ENCODE measurements at regions not wholly inside any gene's neighbourhood (a gene's known extent, or its start where the extent isn't known, plus 50 kb on each side); places are given as distances from the start of the nearest gene placed in this dataset.

- no peak for DNase-seq (ENCODE audit: low read depth in 4 of 4, low spot score in 2 of 4)
Measured at GRCh38 chr2:67808112-67808511, 254.7 kb downstream of the C1D start.

- DNase-seq (ENCODE audit: low read depth in 4 of 4, low spot score in 2 of 4): no peak
Measured at GRCh38 chr2:67812682-67813081, 250.1 kb downstream of the C1D start.

GRCh38 chr2:67823726-67824125 is 239.1 kb downstream of the C1D start:
- DNase-seq (ENCODE audit: low read depth in 4 of 4, low spot score in 2 of 4): no peak

GRCh38 chr2:67824186-67824585 is 238.6 kb downstream of the C1D start:
- no peak for DNase-seq (ENCODE audit: low read depth in 4 of 4, low spot score in 2 of 4)

- no peak for DNase-seq (ENCODE audit: low read depth in 4 of 4, low spot score in 2 of 4)
Measured at GRCh38 chr2:67825476-67825875, 237.3 kb downstream of the C1D start.

GRCh38 chr2:67828066-67828465 is 234.7 kb downstream of the C1D start:
- no peak for DNase-seq (ENCODE audit: low read depth in 4 of 4, low spot score in 2 of 4)

GRCh38 chr2:67829470-67829869 is 233.3 kb downstream of the C1D start:
- DNase-seq (ENCODE audit: low read depth in 4 of 4, low spot score in 2 of 4): no peak

- DNase-seq (ENCODE audit: low read depth in 4 of 4, low spot score in 2 of 4): no peak
Measured at GRCh38 chr2:67833632-67834031, 229.2 kb downstream of the C1D start.

GRCh38 chr2:67834482-67834881 is 228.3 kb downstream of the C1D start:
- DNase-seq (ENCODE audit: low read depth in 4 of 4, low spot score in 2 of 4): no peak

GRCh38 chr2:67835266-67835665 is 227.5 kb downstream of the C1D start:
- no peak for DNase-seq (ENCODE audit: low read depth in 4 of 4, low spot score in 2 of 4)

- no peak for DNase-seq (ENCODE audit: low read depth in 4 of 4, low spot score in 2 of 4)
Measured at GRCh38 chr2:67836866-67837265, 225.9 kb downstream of the C1D start.

- no peak for DNase-seq (ENCODE audit: low read depth in 4 of 4, low spot score in 2 of 4)
Measured at GRCh38 chr2:67838205-67838604, 224.6 kb downstream of the C1D start.

- no peak for DNase-seq (ENCODE audit: low read depth in 4 of 4, low spot score in 2 of 4)
Measured at GRCh38 chr2:67839242-67839641, 223.6 kb downstream of the C1D start.

GRCh38 chr2:67839668-67840067 is 223.1 kb downstream of the C1D start:
- DNase-seq (ENCODE audit: low read depth in 4 of 4, low spot score in 2 of 4): no peak

- DNase-seq (ENCODE audit: low read depth in 4 of 4, low spot score in 2 of 4): peak in 2 of 4 donors; percentile 59 to 65
Measured at GRCh38 chr2:67840460-67841068, 222.2 kb downstream of the C1D start.

- DNase-seq (ENCODE audit: low read depth in 4 of 4, low spot score in 2 of 4): no peak
Measured at GRCh38 chr2:67841711-67842110, 221.1 kb downstream of the C1D start.

- no peak for DNase-seq (ENCODE audit: low read depth in 4 of 4, low spot score in 2 of 4)
Measured at GRCh38 chr2:67842375-67842959, 220.3 kb downstream of the C1D start.

GRCh38 chr2:67844024-67844540 is 218.7 kb downstream of the C1D start:
- no peak for DNase-seq (ENCODE audit: low read depth in 4 of 4, low spot score in 2 of 4)

GRCh38 chr2:67845621-67846369 is 217.0 kb downstream of the C1D start:
- peak in 1 of 4 donors; percentile 60 for DNase-seq (ENCODE audit: low read depth in 4 of 4, low spot score in 2 of 4)

GRCh38 chr2:67846370-67847070 is 216.3 kb downstream of the C1D start:
- DNase-seq (ENCODE audit: low read depth in 4 of 4, low spot score in 2 of 4): peak; percentile 86 to 94 (median 90)
